H1 (cell line): ENCODE measurements at regions not wholly inside any gene's neighbourhood (a gene's known extent, or its start where the extent isn't known, plus 50 kb on each side); places are given as distances from the start of the nearest gene placed in this dataset.
A peak's percentile ranks its signal among the peaks of the same experiment; 100 is the strongest.

Experiments used
- CTCF ChIA-PET: fragments of 300-600 bp; sonication (Branson Sonifier 250); formaldehyde crosslinking; loops from one replicate; lab custom pipeline; 2021; ENCODE audit not compliant: partially characterized antibody; lab: Charles Lee
- POLR2A ChIA-PET: fragments of 300-600 bp; sonication (Branson Sonifier 250); formaldehyde crosslinking; loops from one replicate; lab custom pipeline; 2021; ENCODE audit warnings: inconsistent platforms; ENCODE audit not compliant: partially characterized antibody; lab: Charles Lee
- DNase-seq, 2 experiments: peaks; one replicate each; pipeline versions ENCODE4 v3.0.0 to v3.0.0-alpha.2; 2010 to 2022; ENCODE audit warnings: low spot score in 2 of 2, low read depth in 1 of 2, mixed read lengths in 1 of 2
- FAIRE-seq: peaks from 2 replicates; lab custom pipeline; 2011; peaks lifted over from hg19 to GRCh38; lab: Jason Lieb, UNC
- H2AFZ ChIP-seq: 2 replicates; pipeline ENCODE4 v1.8.1; 2012; ENCODE audit warnings: low read length, inconsistent platforms
- H2AK5ac ChIP-seq: 2 replicates; pipeline ENCODE4 v1.6.1; 2013; ENCODE audit warnings: low read depth, low read length
- H2BK120ac ChIP-seq: replicated peaks from 2 replicates; pipeline ENCODE3; 2013; ENCODE audit warnings: low read depth, low read length, inconsistent platforms
- H2BK12ac ChIP-seq: 2 replicates; pipeline ENCODE4 v1.6.1; 2013; ENCODE audit warnings: low read depth, low read length
- H2BK15ac ChIP-seq: 2 replicates; pipeline ENCODE4 v1.6.1; 2013; ENCODE audit warnings: low read length
- H2BK20ac ChIP-seq: 2 replicates; pipeline ENCODE4 v1.6.1; 2013; ENCODE audit warnings: low read length
- H2BK5ac ChIP-seq: 2 replicates; pipeline ENCODE4 v1.6.1; 2013; ENCODE audit warnings: low read depth, low read length
- H3K14ac ChIP-seq: 2 replicates; pipeline ENCODE4 v1.6.1; 2013; ENCODE audit warnings: inconsistent platforms; ENCODE audit not compliant: insufficient read length
- H3K18ac ChIP-seq: 2 replicates; pipeline ENCODE4 v1.6.1; 2013; ENCODE audit warnings: low read length; ENCODE audit errors: extremely low read depth
- H3K23ac ChIP-seq: 2 replicates; pipeline ENCODE4 v1.6.1; 2013; ENCODE audit warnings: inconsistent platforms; ENCODE audit not compliant: insufficient read length
- H3K23me2 ChIP-seq: 2 replicates; pipeline ENCODE4 v1.6.1; 2013; ENCODE audit warnings: low read depth, low read length
- H3K27ac ChIP-seq: 2 replicates; pipeline ENCODE4 v1.6.1; 2011; ENCODE audit warnings: low read depth, low read length, inconsistent platforms
- H3K27me3 ChIP-seq, 4 experiments: replicated peaks in 1 of 4; 1 replicate in 1 of 4; 2 replicates in 3 of 4; pipeline versions ENCODE4 v1.6.1 to v1.8.1; 2011 to 2013; ENCODE audit warnings: low read length in 3 of 4, mild to moderate bottlenecking in 3 of 4, inconsistent platforms in 2 of 4, mixed read lengths in 2 of 4, moderate library complexity in 1 of 4; ENCODE audit not compliant: control insufficient read depth in 3 of 4, insufficient read depth in 3 of 4; ENCODE audit errors: extremely low read depth in 1 of 4
- H3K36me3 ChIP-seq, 4 experiments: 2 replicates each; pipeline versions ENCODE4 v1.6.1 to v1.8.1; 2011 to 2013; ENCODE audit warnings: mild to moderate bottlenecking in 4 of 4, low read length in 3 of 4, moderate library complexity in 2 of 4, control low read depth in 1 of 4, inconsistent platforms in 1 of 4; ENCODE audit not compliant: insufficient read depth in 4 of 4, control insufficient read depth in 2 of 4
- H3K4ac ChIP-seq: replicated peaks from 2 replicates; pipeline ENCODE3; 2013; ENCODE audit warnings: low read length, low read depth, mixed read lengths, inconsistent platforms; ENCODE audit not compliant: insufficient read length
- H3K4me1 ChIP-seq, 4 experiments: replicated peaks in 1 of 4; 1 replicate in 1 of 4; 2 replicates in 3 of 4; pipeline versions ENCODE4 v1.6.1 to v1.8.1; 2011 to 2013; ENCODE audit warnings: low read length in 3 of 4, inconsistent platforms in 2 of 4, mixed read lengths in 1 of 4; ENCODE audit not compliant: insufficient read depth in 4 of 4, control insufficient read depth in 3 of 4
- H3K4me2 ChIP-seq, 2 experiments: 2 replicates each; pipeline versions ENCODE4 v1.6.1 to v1.8.1; 2011 to 2013; ENCODE audit warnings: low read depth in 2 of 2, low read length in 2 of 2, control low read depth in 1 of 2, inconsistent platforms in 1 of 2, mild to moderate bottlenecking in 1 of 2; ENCODE audit not compliant: insufficient read depth in 1 of 2
- H3K4me3 ChIP-seq, 4 experiments: fragments of 200-600, 300-600 bp in 1 of 4; sonication (generic), shearing (Covaris generic), sonication (Bioruptor Twin) in 1 of 4; 2 replicates each; pipeline versions ENCODE4 v1.5.1 to v1.8.1; 2011 to 2016; ENCODE audit warnings: low read length in 4 of 4, low read depth in 3 of 4, control low read depth in 2 of 4, inconsistent platforms in 2 of 4, mild to moderate bottlenecking in 2 of 4, mixed read lengths in 1 of 4, moderate library complexity in 1 of 4; ENCODE audit not compliant: insufficient read depth in 2 of 4; ENCODE audit errors: extremely low read depth in 1 of 4
- H3K56ac ChIP-seq: replicated peaks from 2 replicates; pipeline ENCODE3; 2013; ENCODE audit warnings: low read depth, mild to moderate bottlenecking, mixed read lengths, low read length, inconsistent platforms; ENCODE audit not compliant: insufficient read length
- H3K79me1 ChIP-seq: 2 replicates; pipeline ENCODE4 v1.6.1; 2013; ENCODE audit warnings: low read depth, low read length, control low read depth
- H3K79me2 ChIP-seq, 2 experiments: 2 replicates each; pipeline versions ENCODE4 v1.6.1 to v1.8.1; 2012 to 2013; ENCODE audit warnings: low read length in 2 of 2, mild to moderate bottlenecking in 2 of 2, inconsistent platforms in 1 of 2; ENCODE audit not compliant: insufficient read depth in 2 of 2, control insufficient read depth in 1 of 2
- H3K9ac ChIP-seq, 4 experiments: replicated peaks in 1 of 4; 1 replicate in 1 of 4; 2 replicates in 3 of 4; pipeline versions ENCODE4 v1.6.1 to v1.8.1; 2011 to 2013; ENCODE audit warnings: low read depth in 3 of 4, low read length in 3 of 4, control low read depth in 2 of 4, mild to moderate bottlenecking in 2 of 4, moderate library complexity in 2 of 4, inconsistent platforms in 1 of 4; ENCODE audit errors: extremely low read depth in 1 of 4
- H3K9me3 ChIP-seq, 2 experiments: 2 replicates each; pipeline versions ENCODE4 v1.6.1 to v1.8.1; 2012 to 2013; ENCODE audit warnings: mild to moderate bottlenecking in 2 of 2, moderate library complexity in 2 of 2, control low read depth in 1 of 2, inconsistent platforms in 1 of 2, low read depth in 1 of 2, low read length in 1 of 2, mixed read lengths in 1 of 2; ENCODE audit not compliant: insufficient read depth in 2 of 2
- H4K20me1 ChIP-seq, 2 experiments: replicated peaks in 1 of 2; 2 replicates each; pipeline versions ENCODE3 to v1.8.1; 2011 to 2013; ENCODE audit warnings: inconsistent platforms in 2 of 2, low read length in 2 of 2, mild to moderate bottlenecking in 1 of 2; ENCODE audit not compliant: insufficient read depth in 2 of 2, control insufficient read depth in 1 of 2
- H4K5ac ChIP-seq: 2 replicates; pipeline ENCODE4 v1.6.1; 2013; ENCODE audit warnings: low read length, low read depth, mixed read lengths, inconsistent platforms; ENCODE audit not compliant: insufficient read length
- H4K8ac ChIP-seq: 2 replicates; pipeline ENCODE4 v1.8.0; 2013; ENCODE audit warnings: mild to moderate bottlenecking, moderate library complexity, low read length, inconsistent platforms; ENCODE audit not compliant: insufficient read depth; ENCODE audit errors: extremely low read depth
- H4K91ac ChIP-seq: replicated peaks from 2 replicates; pipeline ENCODE3; 2013; ENCODE audit warnings: low read length, mixed read lengths, inconsistent platforms; ENCODE audit not compliant: insufficient read length
- BACH1 ChIP-seq: IDR thresholded peaks from 2 replicates; pipeline ENCODE4 v1.6.1; 2012; ENCODE audit warnings: low read length, improper control_type of control experiment
- BCL11A ChIP-seq, 2 experiments: IDR thresholded peaks; one replicate each; pipeline ENCODE4 v1.6.1; 2011; ENCODE audit warnings: low read depth in 2 of 2, low read length in 2 of 2, mild to moderate bottlenecking in 2 of 2
- CEBPB ChIP-seq: IDR thresholded peaks from 2 replicates; pipeline ENCODE4 v1.6.1; 2012; ENCODE audit warnings: low read depth, low read length
- CHD2 ChIP-seq: IDR thresholded peaks from 2 replicates; pipeline ENCODE4 v1.6.1; 2012; ENCODE audit warnings: low read length, improper control_type of control experiment
- GABPA ChIP-seq: IDR thresholded peaks from 2 replicates; pipeline ENCODE4 v1.6.1; 2011; ENCODE audit warnings: mild to moderate bottlenecking, low read length, moderate library complexity, borderline replicate concordance; ENCODE audit not compliant: insufficient read depth
- POLR2A ChIP-seq, 2 experiments: IDR thresholded peaks; 1 replicate in 1 of 2; 2 replicates in 1 of 2; pipeline ENCODE4 v1.6.1; 2011; ENCODE audit warnings: low read depth in 2 of 2, low read length in 2 of 2, mild to moderate bottlenecking in 2 of 2; ENCODE audit errors: control extremely low read depth in 1 of 2
- SP1 ChIP-seq: IDR thresholded peaks from 2 replicates; pipeline ENCODE4 v1.6.1; 2011; ENCODE audit warnings: low read depth, low read length
- SP2 ChIP-seq: IDR thresholded peaks from 2 replicates; pipeline ENCODE4 v1.6.1; 2012; ENCODE audit warnings: mild to moderate bottlenecking, low read length, inconsistent platforms
- SRF ChIP-seq: IDR thresholded peaks from 2 replicates; pipeline ENCODE4 v1.6.1; 2011; ENCODE audit warnings: mild to moderate bottlenecking, low read depth, low read length, moderate library complexity
- TAF7 ChIP-seq: optimal IDR thresholded peaks from 2 replicates; pipeline ENCODE3; 2011; ENCODE audit warnings: low read depth, mild to moderate bottlenecking, inconsistent platforms, low read length, moderate library complexity, borderline replicate concordance
- WGBS, 2 experiments: shearing (Covaris generic) in 1 of 2; methylation state at CpG; one replicate each; pipeline versions ENCODE4 v1.1.6 to v1.1.7; 2013 to 2015; ENCODE audit warnings: low lambda C conversion rate in 2 of 2, mixed read lengths in 2 of 2, inconsistent platforms in 1 of 2, low coverage in 1 of 2, missing lambda C conversion rate in 1 of 2; ENCODE audit not compliant: insufficient replicate concordance in 2 of 2, insufficient coverage in 1 of 2, insufficient read length in 1 of 2; ENCODE audit errors: extremely low coverage in 1 of 2, missing lambda C conversion rate in 1 of 2; 5-methylcytosine and 5-hydroxymethylcytosine counted together

DNA sequence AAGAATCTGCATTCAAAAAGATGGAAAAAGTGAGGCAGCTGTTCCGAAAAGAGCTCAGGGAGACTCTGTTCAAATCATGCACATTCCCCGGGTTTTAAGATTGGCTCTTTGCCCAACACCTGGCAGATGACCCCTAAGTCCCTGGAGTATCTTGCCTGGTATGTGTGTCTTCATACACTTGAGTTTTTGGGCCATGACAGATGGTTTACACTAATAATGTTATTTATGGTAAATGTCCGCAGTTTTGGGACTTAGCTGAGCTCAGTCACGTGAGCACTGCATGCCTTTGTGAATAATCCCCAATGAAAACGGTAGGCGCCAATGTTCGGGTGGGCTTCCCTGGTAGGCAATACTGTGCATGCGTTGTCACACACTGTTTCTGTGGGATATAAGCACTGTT, 316.1 kb downstream of the PRDM9 start:
- peak overlapping the region; percentile 20; the same call in 1 of the 2 replicates for H2AFZ ChIP-seq
- H3K9me3 ChIP-seq: no peaks in the 10 kb centered on the region
- FAIRE-seq (no peak), DNase-seq (no peak)
- H4K20me1 ChIP-seq: no peaks in the 10 kb centered on the region
- no peak overlapping the region for H3K23ac ChIP-seq
- H3K4me2 ChIP-seq: no peak overlapping the region
- CTCF ChIA-PET: interaction anchor here (0.7 to 1.5 kb wide), 3 partner anchors 11 to 153 kb away, joined by 3 to 5 read pairs (median 3); no protein-coding TSS in a partner anchor
- TF ChIP-seq POLR2A (IDR thresholded peaks at IDR 0.05; ENCODE audit: control extremely low read depth in 1 of 2, low read depth in 2 of 2, low read length in 2 of 2): no peak
- no peak for TF ChIP-seq BCL11A (IDR thresholded peaks at IDR 0.05; ENCODE audit: low read depth in 2 of 2, low read length in 2 of 2)
- no peak for TF ChIP-seq SP2
- no peak for TF ChIP-seq GABPA
- TF ChIP-seq CHD2: no peak
- no peak for TF ChIP-seq SRF
- no peak for TF ChIP-seq CEBPB
- no peak for TF ChIP-seq SP1
- TF ChIP-seq TAF7: no peak
- TF ChIP-seq BACH1: no peak
- TF ChIP-seq, all 59 proteins: peak for 0
- Histone ChIP-seq H2AK5ac (no peak overlapping the region), H3K4me1 (no peaks in the 10 kb centered on the region), H3K9ac (no peak overlapping the region), H2BK5ac (no peak overlapping the region), H3K27me3 (no peaks in the 10 kb centered on the region), H2BK20ac (no peak overlapping the region), H3K4me3 (no peak overlapping the region), H3K4ac (no peak overlapping the region), H3K18ac (no peak overlapping the region), H3K56ac (no peak overlapping the region), H2BK15ac (no peak overlapping the region), H3K14ac (no peak overlapping the region), H4K8ac (no peak overlapping the region), H3K23me2 (no peaks in the 10 kb centered on the region), H2BK120ac (no peak overlapping the region), H2BK12ac (no peak overlapping the region), H4K91ac (no peak overlapping the region), H3K79me1 (no peaks in the 10 kb centered on the region), H3K36me3 (no peaks in the 10 kb centered on the region), H3K79me2 (no peaks in the 10 kb centered on the region), H4K5ac (no peak overlapping the region), H3K27ac (no peak overlapping the region)
- WGBS, 2 experiments: 90% methylated on average over 8 of the region's 8 CpGs; no CpG with 5 or more reads in 1 of the 2 experiments
- POLR2A ChIA-PET: no interaction called here
